NB4 (cell line): ENCODE measurements at regions not wholly inside any gene's neighbourhood (a gene's known extent, or its start where the extent isn't known, plus 50 kb on each side); places are given as distances from the start of the nearest gene placed in this dataset.

Source experiments
- DNase-seq: peaks from one replicate; pipeline ENCODE4 v3.0.0; 2010; ENCODE audit warnings: low read depth
- H3K4me3 ChIP-seq: one replicate; pipeline ENCODE4 v1.5.1; 2011; ENCODE audit warnings: mild to moderate bottlenecking, low read depth, low read length, moderate library complexity
- CTCF ChIP-seq: IDR thresholded peaks from one replicate; pipeline ENCODE4 v1.5.1; 2012; ENCODE audit warnings: low read depth, low read length
- MAX ChIP-seq: IDR thresholded peaks from 2 replicates; pipeline ENCODE4 v1.6.1; 2011; ENCODE audit warnings: low read depth, low read length
- MYC ChIP-seq: IDR thresholded peaks from 2 replicates; pipeline ENCODE4 v1.6.1; 2011; ENCODE audit warnings: low read depth, low read length
- POLR2A ChIP-seq: IDR thresholded peaks from 2 replicates; pipeline ENCODE4 v1.6.1; 2011; ENCODE audit warnings: mild to moderate bottlenecking; ENCODE audit not compliant: insufficient read length; ENCODE audit errors: extremely low read depth

- TF ChIP-seq POLR2A (no peak), MYC (no peak), CTCF (no peak), MAX (no peak)
- H3K4me3 ChIP-seq: no peak overlapping the region
- DNase-seq: no peak
These were observed 315.6 kb upstream of the DAB2 start for GRCh38 chr5:39740404-39740803.

- no peak for TF ChIP-seq MYC
- no peak for TF ChIP-seq POLR2A
- TF ChIP-seq MAX: no peak
- no peak for TF ChIP-seq CTCF
These were observed 307.4 kb upstream of the DAB2 start for GRCh38 chr5:39732166-39732565.

GRCh38 chr5:39730699-39731098 lies 305.9 kb upstream of the DAB2 start:
- DNase-seq: no peak
- TF ChIP-seq CTCF (no peak), MAX (no peak), POLR2A (no peak), MYC (no peak)
- H3K4me3 ChIP-seq: no peak overlapping the region

More at GRCh38 chr5:39732166-39732565, 307.4 kb upstream of the DAB2 start:
- DNase-seq: no peak
- H3K4me3 ChIP-seq: no peak overlapping the region

GRCh38 chr5:39730006-39730405 lies 305.2 kb upstream of the DAB2 start:
- DNase-seq: no peak
- TF ChIP-seq MAX: no peak
- no peak for TF ChIP-seq POLR2A
- TF ChIP-seq MYC: no peak
- no peak for TF ChIP-seq CTCF

GRCh38 chr5:39726467-39726866 lies 301.7 kb upstream of the DAB2 start:
- H3K4me3 ChIP-seq: no peak overlapping the region

More at GRCh38 chr5:39730006-39730405, 305.2 kb upstream of the DAB2 start:
- no peak overlapping the region for H3K4me3 ChIP-seq

More at GRCh38 chr5:39726467-39726866, 301.7 kb upstream of the DAB2 start:
- TF ChIP-seq MAX (no peak), CTCF (no peak), MYC (no peak), POLR2A (no peak)
- no peak for DNase-seq
